Smooth muscle cell (in vitro differentiated cells): ENCODE measurements at regions not wholly inside any gene's neighbourhood (a gene's known extent, or its start where the extent isn't known, plus 50 kb on each side); places are given as distances from the start of the nearest gene placed in this dataset.

Experiments used
- DNase-seq: peaks from one replicate; lab custom pipeline; 2025; ENCODE audit not compliant: unreplicated experiment; lab: John Stamatoyannopoulos, UW
- H2AFZ ChIP-seq: fragments of 200-600 bp; sonication (generic); 2 replicates; pipeline ENCODE4 v1.6.0; 2016; ENCODE audit warnings: antibody characterized with exemption, low read depth, mild to moderate bottlenecking
- H3F3A ChIP-seq: fragments of 200-600 bp; sonication (generic); 2 replicates; pipeline ENCODE4 v1.6.0; 2017; ENCODE audit warnings: antibody characterized with exemption, low read depth
- H3K27ac ChIP-seq: fragments of 200-600 bp; sonication (generic); 2 replicates; pipeline ENCODE4 v1.5.1; 2016; ENCODE audit warnings: low read depth, mild to moderate bottlenecking
- H3K27me3 ChIP-seq: fragments of 200-600 bp; sonication (generic); 2 replicates; pipeline ENCODE4 v1.6.1; 2016; ENCODE audit warnings: low read depth, mild to moderate bottlenecking
- H3K36me3 ChIP-seq: fragments of 200-600 bp; sonication (generic); 2 replicates; pipeline ENCODE4 v1.5.1; 2016; ENCODE audit warnings: low read depth
- H3K4me1 ChIP-seq: fragments of 200-600 bp; sonication (generic); 2 replicates; pipeline ENCODE4 v1.5.1; 2016; ENCODE audit warnings: low read depth
- H3K4me2 ChIP-seq: fragments of 200-600 bp; sonication (generic); 2 replicates; pipeline ENCODE4 v1.6.0; 2016; ENCODE audit warnings: mild to moderate bottlenecking
- H3K4me3 ChIP-seq: fragments of 200-600 bp; sonication (generic); 2 replicates; pipeline ENCODE4 v1.5.1; 2016; ENCODE audit warnings: mild to moderate bottlenecking
- H3K79me2 ChIP-seq: fragments of 200-600 bp; sonication (generic); 2 replicates; pipeline ENCODE4 v1.6.0; 2016; ENCODE audit warnings: low read depth, mild to moderate bottlenecking
- H3K9ac ChIP-seq: fragments of 200-600 bp; sonication (generic); 2 replicates; pipeline ENCODE4 v1.6.0; 2016; ENCODE audit warnings: low read depth
- H3K9me3 ChIP-seq: fragments of 200-600 bp; sonication (generic); replicated peaks from 2 replicates; pipeline ENCODE4 v1.5.1; 2016; ENCODE audit warnings: low read depth
- H4K20me1 ChIP-seq: fragments of 200-600 bp; sonication (generic); 2 replicates; pipeline ENCODE4 v1.6.0; 2016; ENCODE audit warnings: low read depth
- WGBS: methylation state at CpG from one replicate; pipeline ENCODE4 v1.1.7; 2016; ENCODE audit warnings: low lambda C conversion rate; 5-methylcytosine and 5-hydroxymethylcytosine counted together
- TF ChIP-seq, protein P1 (sequence below): fragments of 200-600 bp; sonication (generic); IDR thresholded peaks from 2 replicates; pipeline ENCODE4 v1.5.1; 2017; ENCODE audit warnings: borderline replicate concordance, mild to moderate bottlenecking, antibody characterized with exemption; ENCODE audit not compliant: insufficient read depth, poor library complexity, severe bottlenecking

DNA sequence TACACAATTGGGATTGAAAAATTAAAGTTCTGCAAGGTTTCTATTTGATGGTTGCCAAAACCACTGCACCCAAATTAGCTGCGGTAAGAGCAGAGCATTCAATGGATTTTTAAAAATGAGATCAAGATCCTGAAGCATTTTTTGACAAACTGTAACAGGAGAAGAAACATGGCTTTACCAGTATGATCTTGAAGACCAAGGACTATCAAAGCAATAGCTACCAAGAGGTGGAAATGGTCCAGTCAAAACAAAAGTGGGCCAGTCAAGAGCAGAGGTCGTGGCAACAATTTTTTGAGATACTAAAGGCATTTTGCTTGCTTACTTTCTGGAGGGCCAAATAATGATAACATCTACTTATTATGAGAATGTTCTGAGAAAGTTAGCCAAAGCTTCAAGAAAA, 186.8 kb downstream of the RDH14 start:
- no peaks in the 10 kb centered on the region for H3K4me1 ChIP-seq
- no peak overlapping the region for H3K4me3 ChIP-seq
- TF ChIP-seq, protein P1, sequence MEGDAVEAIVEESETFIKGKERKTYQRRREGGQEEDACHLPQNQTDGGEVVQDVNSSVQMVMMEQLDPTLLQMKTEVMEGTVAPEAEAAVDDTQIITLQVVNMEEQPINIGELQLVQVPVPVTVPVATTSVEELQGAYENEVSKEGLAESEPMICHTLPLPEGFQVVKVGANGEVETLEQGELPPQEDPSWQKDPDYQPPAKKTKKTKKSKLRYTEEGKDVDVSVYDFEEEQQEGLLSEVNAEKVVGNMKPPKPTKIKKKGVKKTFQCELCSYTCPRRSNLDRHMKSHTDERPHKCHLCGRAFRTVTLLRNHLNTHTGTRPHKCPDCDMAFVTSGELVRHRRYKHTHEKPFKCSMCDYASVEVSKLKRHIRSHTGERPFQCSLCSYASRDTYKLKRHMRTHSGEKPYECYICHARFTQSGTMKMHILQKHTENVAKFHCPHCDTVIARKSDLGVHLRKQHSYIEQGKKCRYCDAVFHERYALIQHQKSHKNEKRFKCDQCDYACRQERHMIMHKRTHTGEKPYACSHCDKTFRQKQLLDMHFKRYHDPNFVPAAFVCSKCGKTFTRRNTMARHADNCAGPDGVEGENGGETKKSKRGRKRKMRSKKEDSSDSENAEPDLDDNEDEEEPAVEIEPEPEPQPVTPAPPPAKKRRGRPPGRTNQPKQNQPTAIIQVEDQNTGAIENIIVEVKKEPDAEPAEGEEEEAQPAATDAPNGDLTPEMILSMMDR: no peak
- no peaks in the 10 kb centered on the region for H3K9me3 ChIP-seq
- H3K4me2 ChIP-seq: no peak overlapping the region
- no peak overlapping the region for H3K9ac ChIP-seq
- H3K36me3 ChIP-seq: no peaks in the 10 kb centered on the region
- H3K27me3 ChIP-seq: no peaks in the 10 kb centered on the region
- H4K20me1 ChIP-seq: no peaks in the 10 kb centered on the region
- no peaks in the 10 kb centered on the region for H3F3A ChIP-seq
- H3K79me2 ChIP-seq: no peaks in the 10 kb centered on the region
- no peak overlapping the region for H3K27ac ChIP-seq
- WGBS: 94% methylated on average over 2 of the region's 2 CpGs
- no peak overlapping the region for H2AFZ ChIP-seq
- no peak for DNase-seq

DNA sequence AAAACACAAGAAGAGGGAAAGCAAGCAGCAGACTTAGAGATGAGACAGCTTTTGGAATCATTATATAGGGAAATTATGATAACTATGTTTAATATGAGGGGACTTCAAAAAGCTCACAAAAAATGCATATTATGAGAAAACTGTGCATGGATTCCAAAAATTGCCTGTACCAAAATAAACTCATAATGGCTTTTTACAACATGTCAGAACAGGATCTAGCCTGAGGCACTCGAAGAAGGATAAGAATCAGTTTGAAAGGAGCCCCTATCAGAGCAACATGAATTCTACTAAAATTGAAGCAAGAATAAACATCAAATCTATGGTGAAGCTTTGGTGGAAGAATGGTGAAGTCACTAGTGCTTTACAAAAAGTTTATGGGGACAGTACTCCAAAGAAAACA, 187.4 kb downstream of the RDH14 start:
- no peaks in the 10 kb centered on the region for H3K9me3 ChIP-seq
- no peaks in the 10 kb centered on the region for H4K20me1 ChIP-seq
- H3F3A ChIP-seq: no peaks in the 10 kb centered on the region
- TF ChIP-seq, protein P1: no peak
- H3K36me3 ChIP-seq: no peaks in the 10 kb centered on the region
- no peaks in the 10 kb centered on the region for H3K27me3 ChIP-seq
- no peaks in the 10 kb centered on the region for H3K4me1 ChIP-seq
- no peaks in the 10 kb centered on the region for H3K79me2 ChIP-seq
- H3K9ac ChIP-seq: no peak overlapping the region
- H2AFZ ChIP-seq: no peak overlapping the region
- 76% methylated on average over 1 of the region's 1 CpG for WGBS
- H3K4me2 ChIP-seq: no peak overlapping the region
- no peak overlapping the region for H3K4me3 ChIP-seq
- H3K27ac ChIP-seq: no peak overlapping the region
- no peak for DNase-seq

DNA sequence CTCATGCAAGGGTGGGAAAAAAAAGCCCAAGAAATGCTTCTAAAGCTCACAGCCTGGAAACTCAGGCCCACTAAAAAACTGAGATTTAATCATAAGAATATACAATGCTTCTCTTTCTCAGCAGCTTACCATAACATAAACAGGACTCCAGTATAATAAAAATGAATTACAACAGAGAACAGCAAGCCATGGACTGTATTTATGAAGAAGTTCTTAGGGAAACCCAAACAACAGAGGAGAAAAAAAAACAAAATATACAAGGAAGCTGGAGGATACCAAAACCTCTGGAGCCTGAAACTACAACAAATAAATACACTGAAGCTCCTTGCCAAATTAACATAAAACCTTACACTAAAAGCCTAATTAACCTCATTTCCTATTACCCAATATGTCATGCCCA, 187.8 kb downstream of the RDH14 start:
- Histone ChIP-seq H3K9ac (no peak overlapping the region), H3K4me2 (no peak overlapping the region), H3K4me3 (no peak overlapping the region), H3K27me3 (no peaks in the 10 kb centered on the region), H3K9me3 (no peaks in the 10 kb centered on the region), H2AFZ (no peak overlapping the region), H3K79me2 (no peaks in the 10 kb centered on the region), H4K20me1 (no peaks in the 10 kb centered on the region), H3K36me3 (no peaks in the 10 kb centered on the region), H3K4me1 (no peaks in the 10 kb centered on the region), H3K27ac (no peak overlapping the region), H3F3A (no peaks in the 10 kb centered on the region)
- DNase-seq: no peak
- TF ChIP-seq, protein P1: no peak

DNA sequence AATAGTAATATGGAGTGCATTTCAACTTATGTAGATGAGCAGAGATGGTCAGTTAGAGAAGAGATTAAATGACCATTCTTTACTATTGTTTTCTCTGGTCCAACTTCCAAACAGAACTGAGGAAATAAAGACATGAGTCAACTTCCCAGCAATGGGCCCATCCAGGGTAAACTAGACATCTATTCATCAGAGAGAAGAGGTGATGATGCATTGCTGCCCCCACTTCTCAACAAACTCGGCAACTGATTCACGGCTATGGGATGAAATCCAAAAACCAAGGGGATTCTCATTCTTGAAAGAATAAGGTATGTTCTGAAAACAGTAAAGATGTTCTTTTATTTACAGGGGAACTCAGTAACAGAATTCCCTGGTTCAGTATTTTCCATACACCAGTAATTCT, 190.7 kb downstream of the RDH14 start:
- H3K4me1 ChIP-seq: no peaks in the 10 kb centered on the region
- no peak overlapping the region for H3K9ac ChIP-seq
- no peaks in the 10 kb centered on the region for H3K79me2 ChIP-seq
- no peaks in the 10 kb centered on the region for H3K9me3 ChIP-seq
- DNase-seq: no peak
- no peak overlapping the region for H2AFZ ChIP-seq
- no peak overlapping the region for H3K4me3 ChIP-seq
- H3K4me2 ChIP-seq: no peak overlapping the region
- TF ChIP-seq, protein P1: no peak
- H3K27me3 ChIP-seq: no peaks in the 10 kb centered on the region
- no peaks in the 10 kb centered on the region for H3K36me3 ChIP-seq
- H4K20me1 ChIP-seq: no peaks in the 10 kb centered on the region
- WGBS: 78% methylated on average over 2 of the region's 2 CpGs
- H3K27ac ChIP-seq: no peak overlapping the region
- no peaks in the 10 kb centered on the region for H3F3A ChIP-seq
